SH-SY5Y (cell line): ENCODE measurements at regions not wholly inside any gene's neighbourhood (a gene's known extent, or its start where the extent isn't known, plus 50 kb on each side); places are given as distances from the start of the nearest gene placed in this dataset.

Source experiments
- GATA2 ChIP-seq: IDR thresholded peaks from 2 replicates; pipeline ENCODE4 v1.6.1; 2011; ENCODE audit warnings: mild to moderate bottlenecking, low read depth, low read length
- GATA3 ChIP-seq: IDR thresholded peaks from 2 replicates; pipeline ENCODE4 v1.6.1; 2011; ENCODE audit warnings: low read depth, mild to moderate bottlenecking, low read length, moderate library complexity

DNA sequence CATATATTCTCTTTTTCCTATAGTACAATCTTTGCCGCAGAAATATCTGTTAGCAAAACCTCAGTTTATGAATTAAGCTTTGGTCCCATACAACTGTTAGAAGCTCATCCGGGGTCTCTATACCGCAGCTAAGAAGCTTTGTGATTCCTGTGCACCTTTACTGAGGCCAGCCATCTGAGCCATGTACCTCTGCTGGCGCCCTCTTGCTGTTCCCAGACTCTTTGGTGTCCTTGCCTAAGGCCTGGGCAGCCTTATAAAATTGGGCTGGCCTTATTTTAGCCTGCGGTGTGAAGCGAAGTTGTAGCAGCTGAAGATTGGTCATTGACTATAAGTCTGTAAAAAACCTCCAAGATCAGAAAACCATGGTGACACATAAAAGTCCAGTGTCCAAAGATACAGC is 1135.1 kb upstream of the CHAC2 start:
- TF ChIP-seq GATA2 (no peak), GATA3 (no peak)
